ENCODE measurements at regions not wholly inside any gene's neighbourhood (a gene's known extent, or its start where the extent isn't known, plus 50 kb on each side); places are given as distances from the start of the nearest gene placed in this dataset.
"Not testable (repeated sequence)": the region's sequence is repeated elsewhere in the genome, so short reads cannot be mapped to it uniquely, and the experiment has no call there.

DNA sequence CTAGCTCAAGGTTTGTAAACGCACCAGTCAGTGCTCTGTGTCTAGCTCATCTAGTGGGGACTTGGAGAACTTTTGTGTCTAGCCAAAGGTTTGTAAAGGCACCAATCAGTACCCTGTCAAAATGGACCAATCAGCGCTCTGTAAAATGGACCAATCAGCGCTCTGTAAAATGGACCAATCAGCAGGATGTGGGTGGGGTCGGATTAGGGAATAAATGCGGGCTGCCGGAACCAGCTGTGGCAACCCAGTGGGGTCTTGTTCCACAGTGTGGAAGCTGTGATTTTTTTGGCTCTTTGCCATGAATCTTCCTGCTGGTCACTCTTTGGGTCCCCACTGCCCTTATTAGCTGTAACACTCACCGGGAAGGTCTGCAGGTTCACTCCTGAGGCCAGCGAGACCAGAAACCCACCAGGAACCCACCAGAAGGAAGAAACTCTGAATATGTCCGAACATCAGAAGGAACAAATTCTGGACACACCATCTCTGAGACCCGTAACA lies 197.8 kb downstream of the SPP2 start:
- TF ChIP-seq, protein P1, sequence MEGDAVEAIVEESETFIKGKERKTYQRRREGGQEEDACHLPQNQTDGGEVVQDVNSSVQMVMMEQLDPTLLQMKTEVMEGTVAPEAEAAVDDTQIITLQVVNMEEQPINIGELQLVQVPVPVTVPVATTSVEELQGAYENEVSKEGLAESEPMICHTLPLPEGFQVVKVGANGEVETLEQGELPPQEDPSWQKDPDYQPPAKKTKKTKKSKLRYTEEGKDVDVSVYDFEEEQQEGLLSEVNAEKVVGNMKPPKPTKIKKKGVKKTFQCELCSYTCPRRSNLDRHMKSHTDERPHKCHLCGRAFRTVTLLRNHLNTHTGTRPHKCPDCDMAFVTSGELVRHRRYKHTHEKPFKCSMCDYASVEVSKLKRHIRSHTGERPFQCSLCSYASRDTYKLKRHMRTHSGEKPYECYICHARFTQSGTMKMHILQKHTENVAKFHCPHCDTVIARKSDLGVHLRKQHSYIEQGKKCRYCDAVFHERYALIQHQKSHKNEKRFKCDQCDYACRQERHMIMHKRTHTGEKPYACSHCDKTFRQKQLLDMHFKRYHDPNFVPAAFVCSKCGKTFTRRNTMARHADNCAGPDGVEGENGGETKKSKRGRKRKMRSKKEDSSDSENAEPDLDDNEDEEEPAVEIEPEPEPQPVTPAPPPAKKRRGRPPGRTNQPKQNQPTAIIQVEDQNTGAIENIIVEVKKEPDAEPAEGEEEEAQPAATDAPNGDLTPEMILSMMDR (IDR thresholded peaks at IDR 0.05; ENCODE audit: poor library complexity, severe bottlenecking), result not testable (repeated sequence)
- TF ChIP-seq MXI1 (conservative IDR thresholded peaks at IDR 0.05; ENCODE audit: poor library complexity, severe bottlenecking); SMC3 (conservative IDR thresholded peaks at IDR 0.05; ENCODE audit: poor library complexity); POLR2AphosphoS5 (IDR thresholded peaks at IDR 0.05); RAD21 (conservative IDR thresholded peaks at IDR 0.05); EZH2 (IDR thresholded peaks at IDR 0.05; ENCODE audit: borderline replicate concordance, insufficient read depth, low read length, poor library complexity, severe bottlenecking): not testable (repeated sequence)
